Pancreas (tissue), 10 donors: ENCODE measurements at regions not wholly inside any gene's neighbourhood (a gene's known extent, or its start where the extent isn't known, plus 50 kb on each side); places are given as distances from the start of the nearest gene placed in this dataset.

Source experiments
- ATAC-seq, 4 donors: fragments of 200-7000 bp; cut with Tn5 transposase; one replicate each; pipeline versions ENCODE4 v1.8.0 to v1.9.1; 2020; ENCODE audit warnings: mild to moderate bottlenecking in 4 of 4, moderate library complexity in 4 of 4
- DNase-seq, 6 donors: peaks; one replicate each; pipeline ENCODE4 v3.0.0-alpha.2; 2020
- FAIRE-seq: peaks from 2 replicates; lab custom pipeline; 2012; peaks lifted over from hg19 to GRCh38; lab: Jason Lieb, UNC
- H3K27ac ChIP-seq, 4 donors: fragments of 200-600 bp; sonication (generic); 1 replicate in 3 of 4; 2 replicates in 1 of 4; pipeline versions ENCODE4 v1.5.0 to v1.8.0; 2020
- H3K27me3 ChIP-seq, 4 donors: fragments of 200-600 bp; one replicate each; pipeline ENCODE4 v1.8.0; 2021
- H3K36me3 ChIP-seq, 3 donors: fragments of 200-600 bp; sonication (generic) in 1 of 3; one replicate each; pipeline versions ENCODE4 v1.5.0 to v1.8.0; 2020 to 2021
- H3K4me1 ChIP-seq, 3 donors: fragments of 200-600 bp; one replicate each; pipeline ENCODE4 v1.8.0; 2021
- H3K4me3 ChIP-seq, 4 donors: fragments of 200-600 bp; sonication (generic) in 2 of 4; one replicate each; pipeline versions ENCODE4 v1.5.0 to v1.8.0; 2020 to 2021
- H3K9me3 ChIP-seq, 4 donors: fragments of 200-600 bp; one replicate each; pipeline ENCODE4 v1.8.0; 2021
- CTCF ChIP-seq, 4 donors: fragments of 200-600 bp; sonication (generic) in 3 of 4; IDR thresholded peaks; one replicate each; pipeline versions ENCODE4 v1.5.0 to v1.8.0; 2021; ENCODE audit warnings: antibody characterized with exemption in 4 of 4
- WGBS, 2 donors: extraction: QIAGEN DNeasy Blood & Tissue Kit; methylation state at CpG; one replicate each; pipeline ENCODE4 v1.1.7; 2013; 5-methylcytosine and 5-hydroxymethylcytosine counted together
- intact Hi-C, 3 donors: fragments of 100-400 bp; cut with DNase I; formaldehyde crosslinking; loops; one replicate each; pipeline versions ENCODE4 v1.11.1 to v1.14.2; 2022
- donor health status: healthy with polysubstance abuse.
- donor health status: DM: no; HTN: no; CAD: no; lungs with moderate emphysema.
- donor health status: DM: no; HTN: no; CAD: no.
- donor health status: control.
- donor health status: control.
- donor health status: Bipolar disorder and iron deficiency.
- donor health status: DM: yes; HTN: yes; CAD: no.
- donor health status: DM: no; HTN: no; CAD: no.
- donor health status: DM: no; HTN: no; CAD: no.
- donor health status: DM: yes; HTN: yes; CAD: no.

- Histone ChIP-seq H3K4me1 (no peaks in the 10 kb centered on the region), H3K36me3 (no peaks in the 10 kb centered on the region), H3K4me3 (peak overlapping the region in 1 of 4 donors; percentile 31), H3K27ac (no peak overlapping the region), H3K9me3 (no peaks in the 10 kb centered on the region), H3K27me3 (peaks cover 0 to 21% (median 1%) of the 10 kb centered on the region in 4 donors)
- no peak for TF ChIP-seq CTCF (IDR thresholded peaks at IDR 0.05)
- no peak for ATAC-seq
- WGBS, 2 donors: 1 to 2% methylated on average over 16 of the region's 16 CpGs
- FAIRE-seq: no peak
- DNase-seq: peak in 1 of 6 donors; percentile 29
- intact Hi-C loops: no loop called here
These were observed 326.9 kb downstream of the SH3GL2 start for GRCh38 chr9:17905781-17906175.

- no peak for FAIRE-seq
- Histone ChIP-seq H3K4me1 (no peaks in the 10 kb centered on the region), H3K9me3 (no peaks in the 10 kb centered on the region), H3K4me3 (peak overlapping the region in 2 of 4 donors; percentile 5 to 31), H3K27ac (no peak overlapping the region), H3K27me3 (peaks cover 0 to 21% (median 1%) of the 10 kb centered on the region in 4 donors), H3K36me3 (no peaks in the 10 kb centered on the region)
- no peak for TF ChIP-seq CTCF (IDR thresholded peaks at IDR 0.05)
- peak in 3 of 6 donors; percentile 11 to 57 (median 49) for DNase-seq
- WGBS, 2 donors: 0 to 1% methylated on average over 47 to 56 of the region's 56 CpGs
- intact Hi-C loops: no loop called here
- peak in 3 of 4 donors; percentile 40 to 46 (median 44) for ATAC-seq
These were observed 327.4 kb downstream of the SH3GL2 start for GRCh38 chr9:17906176-17906840.

- no peak for FAIRE-seq
- no peak for TF ChIP-seq CTCF (IDR thresholded peaks at IDR 0.05)
- H3K27ac ChIP-seq: no peak overlapping the region
- peak in 3 of 4 donors; percentile 25 to 56 (median 49) for ATAC-seq
- peaks cover 0 to 21% (median 1%) of the 10 kb centered on the region in 4 donors for H3K27me3 ChIP-seq
- intact Hi-C loops: no loop called here
- H3K4me3 ChIP-seq: peak overlapping the region in 2 of 4 donors; percentile 5 to 31
- no peaks in the 10 kb centered on the region for H3K4me1 ChIP-seq
- DNase-seq: peak in 3 of 6 donors; percentile 7 to 67 (median 56)
- no peaks in the 10 kb centered on the region for H3K9me3 ChIP-seq
- 4 to 5% methylated on average over 58 of the region's 58 CpGs for WGBS, 2 donors
- H3K36me3 ChIP-seq: no peaks in the 10 kb centered on the region
These were observed 328.2 kb downstream of the SH3GL2 start for GRCh38 chr9:17906841-17907778.

GRCh38 chr9:17907779-17908508 lies 329.1 kb downstream of the SH3GL2 start:
- peaks cover 0 to 21% (median 1%) of the 10 kb centered on the region in 4 donors for H3K27me3 ChIP-seq
- TF ChIP-seq CTCF (IDR thresholded peaks at IDR 0.05): no peak
- no peaks in the 10 kb centered on the region for H3K4me1 ChIP-seq
- WGBS, 2 donors: 54 to 61% methylated on average over 13 of the region's 13 CpGs
- no peak overlapping the region for H3K27ac ChIP-seq
- ATAC-seq: no peak
- no peak for FAIRE-seq
- H3K36me3 ChIP-seq: no peaks in the 10 kb centered on the region
- intact Hi-C loops: no loop called here
- H3K4me3 ChIP-seq: no peak overlapping the region
- H3K9me3 ChIP-seq: no peaks in the 10 kb centered on the region
- DNase-seq: no peak
